ENCODE measurements at regions not wholly inside any gene's neighbourhood (a gene's known extent, or its start where the extent isn't known, plus 50 kb on each side); places are given as distances from the start of the nearest gene placed in this dataset.

GRCh38 chr19:29442910-29443309 lies 82.9 kb upstream of the VSTM2B start:
- TF ChIP-seq SIN3A (IDR thresholded peaks at IDR 0.05; ENCODE audit: borderline replicate concordance, insufficient read depth, low read length) (no peak), REST (IDR thresholded peaks at IDR 0.05; ENCODE audit: insufficient read depth in 1 of 2, low read depth in 2 of 2, low read length in 2 of 2) (no peak), TAF1 (IDR thresholded peaks at IDR 0.05; ENCODE audit: borderline replicate concordance, insufficient read depth, low read length) (no peak), FOXP2 (optimal IDR thresholded peaks at IDR 0.05; ENCODE audit: borderline replicate concordance, extremely low read depth, extremely low read length, insufficient read depth) (no peak), POLR2AphosphoS5 (IDR thresholded peaks at IDR 0.05; ENCODE audit: low read depth, low read length) (no peak)

GRCh38 chr19:29445246-29445645 lies 80.5 kb upstream of the VSTM2B start:
- no peak for TF ChIP-seq TAF1 (IDR thresholded peaks at IDR 0.05; ENCODE audit: borderline replicate concordance, insufficient read depth, low read length)
- TF ChIP-seq POLR2AphosphoS5 (IDR thresholded peaks at IDR 0.05; ENCODE audit: low read depth, low read length): no peak
- TF ChIP-seq REST (IDR thresholded peaks at IDR 0.05; ENCODE audit: insufficient read depth in 1 of 2, low read depth in 2 of 2, low read length in 2 of 2): no peak
- no peak for TF ChIP-seq SIN3A (IDR thresholded peaks at IDR 0.05; ENCODE audit: borderline replicate concordance, insufficient read depth, low read length)
- TF ChIP-seq FOXP2 (optimal IDR thresholded peaks at IDR 0.05; ENCODE audit: borderline replicate concordance, extremely low read depth, extremely low read length, insufficient read depth): no peak

DNA sequence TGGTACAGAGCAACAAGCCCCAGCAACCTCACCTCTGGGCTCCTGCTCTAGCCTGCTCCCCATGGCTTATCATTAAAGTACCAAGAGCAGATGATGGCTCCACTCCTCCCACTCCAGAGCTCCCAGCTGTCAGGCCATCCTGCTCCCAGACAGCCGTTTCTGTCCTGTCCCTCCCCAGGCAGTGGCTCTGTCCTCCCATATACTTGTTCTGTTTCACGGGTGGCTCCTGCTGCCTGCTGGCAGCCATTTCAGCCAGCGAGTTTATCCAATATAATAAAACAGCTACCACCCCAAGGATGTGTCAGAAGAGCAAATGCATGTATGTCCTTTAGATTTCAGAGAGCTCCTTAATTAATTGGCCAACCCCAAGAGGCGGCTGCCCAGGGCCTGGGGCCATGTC lies 79.4 kb upstream of the VSTM2B start:
- no peak for TF ChIP-seq FOXP2 (optimal IDR thresholded peaks at IDR 0.05; ENCODE audit: borderline replicate concordance, extremely low read depth, extremely low read length, insufficient read depth)
- TF ChIP-seq TAF1 (IDR thresholded peaks at IDR 0.05; ENCODE audit: borderline replicate concordance, insufficient read depth, low read length): no peak
- no peak for TF ChIP-seq POLR2AphosphoS5 (IDR thresholded peaks at IDR 0.05; ENCODE audit: low read depth, low read length)
- TF ChIP-seq SIN3A (IDR thresholded peaks at IDR 0.05; ENCODE audit: borderline replicate concordance, insufficient read depth, low read length): no peak
- TF ChIP-seq REST (IDR thresholded peaks at IDR 0.05; ENCODE audit: insufficient read depth in 1 of 2, low read depth in 2 of 2, low read length in 2 of 2): no peak

DNA sequence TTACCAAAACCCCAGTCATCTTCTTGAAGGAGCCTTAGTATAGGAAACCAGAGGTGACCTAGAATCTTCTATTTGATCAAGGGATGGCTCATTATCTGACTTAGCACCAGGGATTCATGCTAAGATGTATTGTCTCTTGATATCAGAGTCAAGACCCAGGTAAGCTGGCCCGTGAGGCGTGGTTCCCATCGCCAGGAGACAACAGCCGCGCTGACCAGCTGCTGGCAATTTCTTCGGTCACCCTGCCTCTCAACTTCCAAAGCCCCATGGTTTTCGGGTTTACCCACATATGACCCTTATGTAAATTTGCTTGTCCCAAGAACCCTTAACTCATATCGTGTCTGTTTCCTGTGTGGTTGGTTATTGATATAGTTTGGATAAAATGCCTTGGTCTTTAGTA lies 77.7 kb upstream of the VSTM2B start:
- TF ChIP-seq SIN3A (IDR thresholded peaks at IDR 0.05; ENCODE audit: borderline replicate concordance, insufficient read depth, low read length) (no peak), FOXP2 (optimal IDR thresholded peaks at IDR 0.05; ENCODE audit: borderline replicate concordance, extremely low read depth, extremely low read length, insufficient read depth) (no peak), TAF1 (IDR thresholded peaks at IDR 0.05; ENCODE audit: borderline replicate concordance, insufficient read depth, low read length) (no peak), POLR2AphosphoS5 (IDR thresholded peaks at IDR 0.05; ENCODE audit: low read depth, low read length) (no peak), REST (IDR thresholded peaks at IDR 0.05; ENCODE audit: insufficient read depth in 1 of 2, low read depth in 2 of 2, low read length in 2 of 2) (no peak)

GRCh38 chr19:29449371-29449770 lies 76.4 kb upstream of the VSTM2B start:
- TF ChIP-seq FOXP2 (optimal IDR thresholded peaks at IDR 0.05; ENCODE audit: borderline replicate concordance, extremely low read depth, extremely low read length, insufficient read depth) (no peak), TAF1 (IDR thresholded peaks at IDR 0.05; ENCODE audit: borderline replicate concordance, insufficient read depth, low read length) (no peak), REST (IDR thresholded peaks at IDR 0.05; ENCODE audit: insufficient read depth in 1 of 2, low read depth in 2 of 2, low read length in 2 of 2) (no peak), SIN3A (IDR thresholded peaks at IDR 0.05; ENCODE audit: borderline replicate concordance, insufficient read depth, low read length) (no peak), POLR2AphosphoS5 (IDR thresholded peaks at IDR 0.05; ENCODE audit: low read depth, low read length) (no peak)

Data from PFSK-1 (cell line).